GM21360 (cell line): ENCODE measurements at regions not wholly inside any gene's neighbourhood (a gene's known extent, or its start where the extent isn't known, plus 50 kb on each side); places are given as distances from the start of the nearest gene placed in this dataset.
"Not testable (repeated sequence)": the region's sequence is repeated elsewhere in the genome, so short reads cannot be mapped to it uniquely, and the experiment has no call there.

Source experiments
- ATAC-seq: cut with Tn5 transposase; IDR thresholded peaks from one replicate; pipeline ENCODE4 v1.9.1; 2021; ENCODE audit warnings: mild to moderate bottlenecking, moderate library complexity; ENCODE audit not compliant: unreplicated experiment

- ATAC-seq, result no peak
Observed at GRCh38 chr4:38373375-38373774, 290.6 kb upstream of the KLF3 start.

- no peak for ATAC-seq
Observed at GRCh38 chr4:38377195-38377594, 286.8 kb upstream of the KLF3 start.

DNA sequence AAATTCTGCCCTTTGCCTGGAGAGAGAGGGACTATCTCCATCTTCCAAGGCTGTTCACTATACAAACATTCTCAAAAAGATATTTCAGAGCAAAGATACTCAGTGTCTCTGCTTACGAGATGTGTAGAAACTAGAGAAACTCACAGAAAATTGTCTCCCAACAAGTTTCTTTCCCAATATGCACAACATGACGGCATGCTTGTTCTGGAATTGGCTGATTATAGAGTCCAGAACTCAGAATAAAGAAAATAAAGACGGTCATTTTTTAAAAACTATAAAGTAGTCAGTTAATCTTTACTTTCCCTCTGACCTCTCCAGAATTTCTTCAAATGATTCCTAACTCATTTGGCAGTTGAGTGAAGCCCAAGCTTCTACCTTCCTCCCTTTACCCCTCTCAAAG is 285.5 kb upstream of the KLF3 start:
- no peak for ATAC-seq

GRCh38 chr4:38381788-38382187 is 282.2 kb upstream of the KLF3 start:
- ATAC-seq, result no peak

- ATAC-seq, result no peak
Observed at GRCh38 chr4:38382520-38382919, 281.5 kb upstream of the KLF3 start.

DNA sequence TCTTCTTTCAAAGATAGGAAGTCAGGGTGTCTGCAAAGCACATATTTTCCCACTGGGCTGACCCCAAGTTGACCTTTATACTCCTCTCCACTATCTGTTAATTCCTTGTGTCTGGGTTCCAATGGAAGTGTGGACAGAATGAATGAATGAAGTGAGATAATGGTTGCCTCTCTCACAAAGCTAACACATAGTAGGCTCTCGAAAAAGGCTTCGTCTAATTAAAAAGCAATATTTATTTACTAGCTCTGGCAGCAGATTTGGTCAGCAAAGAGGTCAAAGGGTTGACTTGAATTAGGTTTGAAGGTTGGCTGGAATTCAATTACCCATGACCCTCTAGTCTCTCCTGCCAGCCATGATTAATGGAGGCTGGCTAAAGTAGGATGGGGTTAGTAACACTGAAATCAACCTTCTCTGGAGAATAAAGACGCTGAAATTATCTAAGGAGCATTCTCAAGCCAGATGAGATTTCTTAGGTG is 280.3 kb upstream of the KLF3 start:
- ATAC-seq, result no peak

DNA sequence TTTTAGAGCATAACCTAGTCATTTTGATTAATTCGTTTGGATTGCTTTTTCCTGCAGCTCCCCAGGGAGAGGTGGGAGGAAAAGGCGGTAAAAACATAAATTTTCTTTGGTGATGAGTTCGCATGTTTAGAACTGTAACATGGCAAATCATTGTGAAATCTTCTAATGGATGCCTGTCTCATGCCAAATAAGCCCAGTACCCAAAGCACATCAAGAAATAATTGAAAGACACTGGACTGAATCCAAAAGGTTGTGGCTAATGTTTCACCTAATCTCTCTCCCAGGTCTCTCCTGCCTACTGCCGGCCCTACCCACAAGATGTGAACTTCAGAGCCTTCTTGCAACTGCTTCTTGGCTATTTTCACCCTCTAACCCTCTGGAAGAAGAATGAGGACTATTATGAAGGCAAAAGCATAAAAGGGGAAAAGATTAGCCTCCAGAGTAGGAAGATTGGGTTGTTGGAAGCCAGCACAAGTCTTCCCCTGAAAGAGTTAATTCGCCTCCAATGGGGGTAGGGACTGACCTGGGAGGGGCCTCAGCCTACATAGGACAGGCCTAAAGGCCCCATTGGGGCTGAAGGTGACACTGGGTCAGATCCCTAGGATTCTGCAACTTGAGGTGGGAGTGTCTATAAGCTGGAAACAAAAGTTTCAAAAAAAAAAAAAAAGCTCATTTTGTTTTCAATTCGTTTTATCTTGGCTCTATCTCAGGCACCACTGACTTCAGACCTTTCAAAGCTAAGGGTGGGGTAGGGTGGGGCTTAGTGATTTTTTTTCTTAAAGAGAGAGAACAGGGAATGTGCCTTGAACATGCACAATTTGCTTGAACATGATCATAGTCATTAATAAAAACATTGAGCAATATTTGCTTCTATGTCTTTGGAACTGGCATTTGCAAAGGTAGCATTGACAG is 278.6 kb upstream of the KLF3 start:
- no peak for ATAC-seq

DNA sequence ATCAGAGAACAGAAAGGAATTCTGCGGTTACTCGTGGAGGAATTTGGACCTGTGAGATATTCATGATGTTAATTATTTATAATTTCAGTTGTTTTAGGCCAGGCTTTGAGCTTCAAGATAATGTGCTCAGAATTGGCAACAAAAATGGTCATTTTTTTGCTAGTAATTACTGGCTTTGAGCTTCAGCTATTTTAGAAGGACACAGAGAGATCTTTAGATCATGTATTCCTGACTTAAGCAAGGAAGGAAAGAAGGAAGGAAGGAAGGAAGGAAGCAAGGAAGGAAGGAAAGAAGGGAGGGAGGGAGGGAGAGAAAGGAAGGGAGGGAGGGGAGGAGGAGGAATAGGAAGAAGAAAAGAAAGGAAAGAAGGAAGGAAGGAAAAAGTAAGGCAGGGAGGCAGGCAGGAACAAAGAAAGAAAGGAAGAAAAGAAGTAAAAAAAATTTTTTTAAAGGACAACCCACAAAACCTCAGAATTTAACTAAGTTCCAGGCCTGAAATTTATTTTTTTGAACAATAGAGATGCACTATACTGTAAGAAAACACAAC is 277.9 kb upstream of the KLF3 start:
- no peak for ATAC-seq

GRCh38 chr4:38386654-38387188 is 277.3 kb upstream of the KLF3 start:
- ATAC-seq, result no peak

GRCh38 chr4:38387348-38387747 is 276.7 kb upstream of the KLF3 start:
- no peak for ATAC-seq

GRCh38 chr4:38387819-38388218 is 276.2 kb upstream of the KLF3 start:
- no peak for ATAC-seq

- not testable (repeated sequence) for ATAC-seq
Observed at GRCh38 chr4:38388907-38389306, 275.1 kb upstream of the KLF3 start.

- ATAC-seq, result no peak
Observed at GRCh38 chr4:38390969-38391545, 272.9 kb upstream of the KLF3 start.

DNA sequence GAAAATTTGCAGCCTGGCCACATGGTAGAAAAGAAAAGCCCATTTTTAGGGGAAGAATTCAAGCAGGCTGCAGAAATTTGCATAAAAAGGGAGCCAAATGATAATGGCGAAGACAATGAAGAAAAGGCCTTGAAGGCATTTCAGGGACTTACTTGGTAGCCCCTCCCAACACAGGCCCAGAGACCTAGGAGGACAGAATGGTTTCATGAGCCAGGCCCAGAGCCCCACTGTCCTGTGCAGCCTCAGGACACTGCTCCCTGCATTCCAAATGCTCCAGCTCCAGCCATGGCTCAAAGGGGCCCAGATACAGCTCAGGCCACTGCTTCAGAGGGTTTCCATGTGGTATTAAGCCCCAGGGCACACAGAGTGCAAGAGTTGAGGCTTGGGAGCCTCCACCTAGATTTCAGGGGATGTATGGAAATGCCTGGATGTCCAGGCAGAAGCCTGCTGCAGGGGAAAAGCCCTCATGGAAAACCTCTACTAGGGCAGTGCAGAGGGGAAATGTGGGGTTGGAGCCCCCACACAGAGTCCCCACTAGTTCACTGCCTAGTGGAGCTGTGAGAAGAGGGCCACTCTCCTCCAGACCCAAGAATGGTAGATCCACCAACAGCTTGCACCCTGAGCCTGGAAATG is 271.7 kb upstream of the KLF3 start:
- ATAC-seq, result no peak

DNA sequence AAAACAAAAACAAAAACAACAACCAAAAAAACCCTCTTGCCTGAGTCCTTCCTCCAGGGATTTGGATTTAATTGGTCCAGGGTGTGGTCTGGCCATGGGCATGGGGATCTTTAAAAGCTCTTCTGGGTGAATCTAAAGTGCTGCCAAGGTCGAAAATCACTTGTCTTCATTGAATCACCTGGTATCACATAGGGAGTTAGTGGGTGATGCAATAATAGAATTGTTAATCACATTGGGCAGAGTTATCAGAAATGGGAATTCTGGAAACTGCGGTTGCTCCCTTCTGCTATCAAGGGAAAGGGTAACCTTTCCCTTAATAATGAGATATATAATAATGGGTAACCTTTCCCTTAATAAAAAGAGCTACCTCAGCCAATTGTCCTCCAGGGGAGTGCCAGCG is 267.9 kb upstream of the KLF3 start:
- ATAC-seq, result no peak

- no peak for ATAC-seq
Observed at GRCh38 chr4:38396845-38397547, 267.0 kb upstream of the KLF3 start.

- ATAC-seq, result no peak
Observed at GRCh38 chr4:38400946-38401345, 263.1 kb upstream of the KLF3 start.

DNA sequence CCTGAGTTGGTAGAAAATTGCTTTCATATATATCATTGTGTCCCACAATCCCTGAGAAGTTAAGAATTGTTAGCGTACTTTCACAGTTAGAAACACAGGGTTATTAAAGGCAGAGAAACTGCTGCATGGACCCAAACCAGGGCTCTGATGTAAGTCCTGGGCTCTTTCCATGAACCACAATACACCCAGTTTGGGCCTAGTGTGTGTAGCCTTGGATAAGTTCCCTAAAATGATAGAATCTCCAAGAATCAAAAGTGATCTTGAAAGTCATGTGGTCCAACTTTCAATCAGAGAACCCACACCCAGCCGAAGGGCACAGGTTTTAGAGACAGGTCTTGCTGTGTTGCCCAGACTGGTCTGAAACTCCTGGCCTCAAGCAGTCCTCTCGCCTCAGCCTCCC is 257.8 kb upstream of the KLF3 start:
- no peak for ATAC-seq

DNA sequence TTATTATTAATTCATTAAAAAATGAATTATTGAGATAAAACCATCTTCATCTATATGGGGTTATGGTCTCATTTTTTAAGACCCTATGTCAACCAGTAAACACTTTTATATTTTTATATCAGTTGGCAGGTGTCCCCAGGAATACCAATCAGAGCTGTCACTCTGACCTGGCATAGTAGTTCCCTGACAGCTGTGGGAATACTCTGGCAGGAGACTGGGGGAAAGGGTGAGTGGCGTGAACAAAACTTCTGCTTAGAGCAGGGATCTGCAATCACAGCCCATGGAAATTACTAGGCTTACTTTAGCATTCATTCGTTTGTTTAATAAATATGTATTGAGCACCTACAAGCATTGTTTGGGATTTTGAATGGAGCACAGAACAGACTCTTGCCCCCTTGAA is 254.1 kb upstream of the KLF3 start:
- no peak for ATAC-seq

- ATAC-seq, result peak; percentile 89
Observed at GRCh38 chr4:38411092-38411491, 252.9 kb upstream of the KLF3 start.
